Type B pancreatic cell (in vitro differentiated cells): ENCODE measurements at regions not wholly inside any gene's neighbourhood (a gene's known extent, or its start where the extent isn't known, plus 50 kb on each side); places are given as distances from the start of the nearest gene placed in this dataset.
"Not testable (repeated sequence)": the region's sequence is repeated elsewhere in the genome, so short reads cannot be mapped to it uniquely, and the experiment has no call there.

Experiments used
- DNase-seq: peaks from one replicate; pipeline ENCODE4 v3.0.0; 2021; ENCODE audit warnings: mixed read lengths; ENCODE audit not compliant: unreplicated experiment; ENCODE audit errors: extremely low spot score
- H3K27ac Mint-ChIP-seq: 2 replicates; pipeline ENCODE4 v1.8.0; 2021; ENCODE audit warnings: mild to moderate bottlenecking, mixed read lengths
- H3K27me3 Mint-ChIP-seq: 2 replicates; pipeline ENCODE4 v1.8.0; 2021; ENCODE audit warnings: mixed read lengths
- H3K36me3 Mint-ChIP-seq: 2 replicates; pipeline ENCODE4 v1.8.0; 2021; ENCODE audit warnings: mixed read lengths
- H3K4me1 Mint-ChIP-seq: one replicate; pipeline ENCODE4 v1.8.0; 2021; ENCODE audit warnings: mixed read lengths; ENCODE audit not compliant: unreplicated experiment
- H3K4me3 Mint-ChIP-seq: 2 replicates; pipeline ENCODE4 v1.8.0; 2021; ENCODE audit warnings: mild to moderate bottlenecking, mixed read lengths
- H3K9me3 Mint-ChIP-seq: 2 replicates; pipeline ENCODE4 v1.8.0; 2021; ENCODE audit warnings: mixed read lengths
- CTCF ChIP-seq: fragments of 200-600 bp; sonication (generic); conservative IDR thresholded peaks from 2 replicates; pipeline ENCODE4 v1.5.0; 2021; ENCODE audit warnings: antibody characterized with exemption, mild to moderate bottlenecking

GRCh38 chrX:18031726-18032375 is 170.8 kb upstream of the RAI2 start:
- no peak for DNase-seq
- no peak for TF ChIP-seq CTCF
- no peak overlapping the region for H3K27ac Mint-ChIP-seq
- no peaks in the 10 kb centered on the region for H3K9me3 Mint-ChIP-seq
- no peak overlapping the region for H3K4me3 Mint-ChIP-seq
- no peaks in the 10 kb centered on the region for H3K36me3 Mint-ChIP-seq
- H3K4me1 Mint-ChIP-seq = no peaks in the 10 kb centered on the region
- no peaks in the 10 kb centered on the region for H3K27me3 Mint-ChIP-seq

- not testable (repeated sequence) for H3K4me3 Mint-ChIP-seq, H3K4me1 Mint-ChIP-seq, H3K27ac Mint-ChIP-seq
These were observed 169.6 kb upstream of the RAI2 start for GRCh38 chrX:18030656-18031055.

GRCh38 chrX:18026166-18026565 is 165.1 kb upstream of the RAI2 start:
- no peak for DNase-seq
- Mint-ChIP-seq H3K36me3 (no peaks in the 10 kb centered on the region), H3K27me3 (no peaks in the 10 kb centered on the region), H3K27ac (no peak overlapping the region), H3K4me3 (peak overlapping the region; percentile 25), H3K9me3 (no peaks in the 10 kb centered on the region), H3K4me1 (peaks cover 7% of the 10 kb centered on the region)
- TF ChIP-seq CTCF = no peak

More at GRCh38 chrX:18030656-18031055, 169.6 kb upstream of the RAI2 start:
- not testable (repeated sequence) for DNase-seq, H3K27me3 Mint-ChIP-seq, H3K9me3 Mint-ChIP-seq, H3K36me3 Mint-ChIP-seq

DNA sequence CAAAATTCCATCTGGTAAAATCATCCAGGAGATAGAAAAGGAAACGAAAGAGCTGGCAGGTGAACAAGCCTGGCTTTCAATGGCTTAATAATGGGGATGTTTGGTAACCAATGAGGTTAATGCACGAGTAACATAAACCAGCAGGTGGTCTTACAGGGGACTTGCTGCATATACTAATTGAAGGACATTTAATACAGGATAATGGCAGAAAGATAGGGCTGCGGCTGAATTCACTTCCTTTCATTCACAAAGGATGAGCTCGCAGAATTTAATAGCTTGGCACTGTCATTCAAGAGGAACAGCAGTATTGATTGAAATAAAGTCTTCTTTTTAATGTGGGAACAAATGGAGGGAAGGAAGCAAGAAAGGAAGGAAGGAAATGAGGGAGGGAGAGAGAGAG is 156.3 kb upstream of the RAI2 start:
- no peaks in the 10 kb centered on the region for H3K9me3 Mint-ChIP-seq

GRCh38 chrX:18016941-18017340 is 155.8 kb upstream of the RAI2 start:
- H3K4me1 Mint-ChIP-seq = no peaks in the 10 kb centered on the region
- H3K27me3 Mint-ChIP-seq = no peaks in the 10 kb centered on the region
- H3K9me3 Mint-ChIP-seq = no peaks in the 10 kb centered on the region
- DNase-seq = no peak
- no peak overlapping the region for H3K4me3 Mint-ChIP-seq
- TF ChIP-seq CTCF = no peak
- H3K27ac Mint-ChIP-seq = no peak overlapping the region
- H3K36me3 Mint-ChIP-seq = no peaks in the 10 kb centered on the region

More for the DNA sequence above, 156.3 kb upstream of the RAI2 start:
- H3K27me3 Mint-ChIP-seq = no peaks in the 10 kb centered on the region
- H3K27ac Mint-ChIP-seq = no peak overlapping the region
- no peak overlapping the region for H3K4me3 Mint-ChIP-seq
- no peaks in the 10 kb centered on the region for H3K4me1 Mint-ChIP-seq
- DNase-seq = no peak
- no peak for TF ChIP-seq CTCF
- H3K36me3 Mint-ChIP-seq = no peaks in the 10 kb centered on the region

DNA sequence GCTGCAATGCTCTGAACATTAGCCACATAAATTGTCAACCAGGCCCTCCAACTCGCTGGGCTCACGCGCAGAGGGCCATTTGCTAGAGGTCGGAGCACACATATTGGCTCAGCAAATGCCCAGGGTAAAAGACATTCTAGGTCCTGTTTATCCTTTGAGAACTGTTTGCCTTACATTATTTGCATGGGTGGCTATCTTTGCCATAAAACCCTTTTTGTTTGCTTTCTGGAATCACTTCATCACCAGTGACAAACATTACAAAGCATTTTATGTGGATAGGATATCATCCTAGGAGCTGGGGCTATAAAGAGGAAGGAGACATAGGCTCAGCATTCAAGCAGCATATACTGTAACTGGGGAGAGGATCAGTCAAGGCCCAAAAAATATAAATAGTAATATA is 149.2 kb upstream of the RAI2 start:
- Mint-ChIP-seq H3K36me3 (no peaks in the 10 kb centered on the region), H3K27ac (peak overlapping the region; percentile 17), H3K27me3 (no peaks in the 10 kb centered on the region)

More for the DNA sequence above, 149.2 kb upstream of the RAI2 start:
- DNase-seq = no peak
- no peak for TF ChIP-seq CTCF
- no peak overlapping the region for H3K4me3 Mint-ChIP-seq
- H3K9me3 Mint-ChIP-seq = no peaks in the 10 kb centered on the region
- no peaks in the 10 kb centered on the region for H3K4me1 Mint-ChIP-seq
